Ovary (tissue), 7 donors: ENCODE measurements at regions not wholly inside any gene's neighbourhood (a gene's known extent, or its start where the extent isn't known, plus 50 kb on each side); places are given as distances from the start of the nearest gene placed in this dataset.

Experiments used
- DNase-seq, 5 donors: peaks; one replicate each; pipeline ENCODE4 v3.0.0-alpha.2; 2019 to 2020
- H3K27ac ChIP-seq, 2 donors: fragments of 200-600 bp; one replicate each; pipeline versions ENCODE4 v1.5.1 to v1.8.0; 2019 to 2022
- H3K27me3 ChIP-seq: fragments of 200-600 bp; one replicate; pipeline ENCODE4 v1.8.0; 2022
- H3K36me3 ChIP-seq: fragments of 200-600 bp; sonication (generic); one replicate; pipeline ENCODE4 v1.5.1; 2019
- H3K4me1 ChIP-seq: one replicate; pipeline ENCODE4 v1.8.1; 2013; ENCODE audit warnings: mild to moderate bottlenecking, moderate library complexity; ENCODE audit not compliant: insufficient read depth
- H3K4me3 ChIP-seq: fragments of 200-600 bp; sonication (generic); one replicate; pipeline ENCODE4 v1.5.1; 2017
- H3K9me3 ChIP-seq, 2 donors: fragments of 200-600 bp in 1 of 2; sonication (generic) in 1 of 2; one replicate each; pipeline versions ENCODE4 v1.5.1 to v1.8.1; 2013 to 2019; ENCODE audit warnings: mild to moderate bottlenecking in 1 of 2, moderate library complexity in 1 of 2
- CTCF ChIP-seq, 3 donors: fragments of 450-650 bp in 2 of 3; fragments of 200-600 bp in 1 of 3; IDR thresholded peaks; one replicate each; pipeline versions ENCODE4 v1.5.1 to v1.8.0; 2016 to 2022; ENCODE audit warnings: antibody characterized with exemption in 3 of 3, mild to moderate bottlenecking in 1 of 3
- EP300 ChIP-seq: sonication (generic); formaldehyde crosslinking; IDR thresholded peaks from one replicate; pipeline ENCODE4 v1.6.1; 2017; ENCODE audit warnings: antibody characterized with exemption
- POLR2A ChIP-seq: fragments of 450-650 bp; IDR thresholded peaks from one replicate; pipeline ENCODE4 v1.6.1; 2017; ENCODE audit warnings: antibody characterized with exemption, mild to moderate bottlenecking, moderate library complexity
- WGBS, 3 donors: extraction: QIAGEN DNeasy Blood & Tissue Kit in 1 of 3; methylation state at CpG; one replicate each; pipeline versions ENCODE4 v1.1.5 to v1.1.7; 2013 to 2017; 5-methylcytosine and 5-hydroxymethylcytosine counted together
- intact Hi-C, 4 donors: fragments of 100-400 bp; cut with DNase I; formaldehyde crosslinking; loops; one replicate each; pipeline versions ENCODE4 v1.11.0 to v1.15.1; 2022 to 2023
- donor health status: DM: no; HTN: no; CAD: no; lungs with moderate emphysema.
- donor health status: DM: no; HTN: no; CAD: no.
- donor health status: Bipolar disorder and iron deficiency.
- donor health status: DM: no; HTN: no; CAD: no.
- donor health status: DM: yes; HTN: yes; CAD: no.

GRCh38 chr5:142532781-142533176 lies 153.1 kb downstream of the FGF1 start:
- no peak overlapping the region for H3K4me3 ChIP-seq
- TF ChIP-seq CTCF (IDR thresholded peaks at IDR 0.05) = no peak
- TF ChIP-seq EP300 = no peak
- no peak for TF ChIP-seq POLR2A
- no peaks in the 10 kb centered on the region for H3K27me3 ChIP-seq
- WGBS, 3 donors = 78 to 83% (median 81%) methylated on average over 4 of the region's 4 CpGs
- no peaks in the 10 kb centered on the region for H3K4me1 ChIP-seq
- no peak overlapping the region for H3K27ac ChIP-seq
- no peaks in the 10 kb centered on the region for H3K9me3 ChIP-seq
- intact Hi-C loops = loop anchor here in 1 of 4 donors (5.0 kb wide), 1 partner anchor 365 kb away; no protein-coding TSS in a partner anchor
- no peak for DNase-seq
- no peaks in the 10 kb centered on the region for H3K36me3 ChIP-seq

- WGBS, 3 donors = 58 to 68% (median 62%) methylated on average over 9 of the region's 9 CpGs
- no peak overlapping the region for H3K4me3 ChIP-seq
- H3K9me3 ChIP-seq = no peaks in the 10 kb centered on the region
- H3K4me1 ChIP-seq = no peaks in the 10 kb centered on the region
- no peak for TF ChIP-seq CTCF (IDR thresholded peaks at IDR 0.05)
- no peak for TF ChIP-seq POLR2A
- no peak for TF ChIP-seq EP300
- H3K36me3 ChIP-seq = no peaks in the 10 kb centered on the region
- H3K27me3 ChIP-seq = no peaks in the 10 kb centered on the region
- H3K27ac ChIP-seq = no peak overlapping the region
- intact Hi-C loops = loop anchor here in 1 of 4 donors (5.0 kb wide), 1 partner anchor 365 kb away; no protein-coding TSS in a partner anchor
- DNase-seq = no peak
Observed at GRCh38 chr5:142531977-142532780, 153.7 kb downstream of the FGF1 start.

- H3K36me3 ChIP-seq = no peaks in the 10 kb centered on the region
- no peak overlapping the region for H3K4me3 ChIP-seq
- H3K9me3 ChIP-seq = no peaks in the 10 kb centered on the region
- TF ChIP-seq CTCF (IDR thresholded peaks at IDR 0.05) (no peak), EP300 (no peak), POLR2A (no peak)
- WGBS, 3 donors = 88 to 96% (median 93%) methylated on average over 4 of the region's 4 CpGs
- H3K27me3 ChIP-seq = no peaks in the 10 kb centered on the region
- H3K27ac ChIP-seq = no peak overlapping the region
- intact Hi-C loops = loop anchor here in 1 of 4 donors (5.0 kb wide), 1 partner anchor 364 kb away; no protein-coding TSS in a partner anchor
- no peak for DNase-seq
- no peaks in the 10 kb centered on the region for H3K4me1 ChIP-seq
Observed at GRCh38 chr5:142530904-142531303, 155.0 kb downstream of the FGF1 start.

- H3K27me3 ChIP-seq = no peaks in the 10 kb centered on the region
- no peak overlapping the region for H3K4me3 ChIP-seq
- WGBS, 3 donors = 93 to 95% (median 94%) methylated on average over 4 of the region's 4 CpGs
- intact Hi-C loops = loop anchor here in 1 of 4 donors (5.0 kb wide), 1 partner anchor 362 kb away; no protein-coding TSS in a partner anchor
- TF ChIP-seq EP300 = no peak
- TF ChIP-seq CTCF (IDR thresholded peaks at IDR 0.05) = no peak
- TF ChIP-seq POLR2A = no peak
- no peaks in the 10 kb centered on the region for H3K9me3 ChIP-seq
- no peak for DNase-seq
- no peak overlapping the region for H3K27ac ChIP-seq
- no peaks in the 10 kb centered on the region for H3K4me1 ChIP-seq
- no peaks in the 10 kb centered on the region for H3K36me3 ChIP-seq
Observed at GRCh38 chr5:142529626-142530278, 156.1 kb downstream of the FGF1 start.
